Smooth muscle cell (in vitro differentiated cells): ENCODE measurements at regions not wholly inside any gene's neighbourhood (a gene's known extent, or its start where the extent isn't known, plus 50 kb on each side); places are given as distances from the start of the nearest gene placed in this dataset.

ENCODE experiments used
- DNase-seq: peaks from one replicate; lab custom pipeline; 2025; ENCODE audit not compliant: unreplicated experiment; lab: John Stamatoyannopoulos, UW
- H2AFZ ChIP-seq: fragments of 200-600 bp; sonication (generic); 2 replicates; pipeline ENCODE4 v1.6.0; 2016; ENCODE audit warnings: antibody characterized with exemption, low read depth, mild to moderate bottlenecking
- H3F3A ChIP-seq: fragments of 200-600 bp; sonication (generic); 2 replicates; pipeline ENCODE4 v1.6.0; 2017; ENCODE audit warnings: antibody characterized with exemption, low read depth
- H3K27ac ChIP-seq: fragments of 200-600 bp; sonication (generic); 2 replicates; pipeline ENCODE4 v1.5.1; 2016; ENCODE audit warnings: low read depth, mild to moderate bottlenecking
- H3K27me3 ChIP-seq: fragments of 200-600 bp; sonication (generic); 2 replicates; pipeline ENCODE4 v1.6.1; 2016; ENCODE audit warnings: low read depth, mild to moderate bottlenecking
- H3K36me3 ChIP-seq: fragments of 200-600 bp; sonication (generic); 2 replicates; pipeline ENCODE4 v1.5.1; 2016; ENCODE audit warnings: low read depth
- H3K4me1 ChIP-seq: fragments of 200-600 bp; sonication (generic); 2 replicates; pipeline ENCODE4 v1.5.1; 2016; ENCODE audit warnings: low read depth
- H3K4me2 ChIP-seq: fragments of 200-600 bp; sonication (generic); 2 replicates; pipeline ENCODE4 v1.6.0; 2016; ENCODE audit warnings: mild to moderate bottlenecking
- H3K4me3 ChIP-seq: fragments of 200-600 bp; sonication (generic); 2 replicates; pipeline ENCODE4 v1.5.1; 2016; ENCODE audit warnings: mild to moderate bottlenecking
- H3K79me2 ChIP-seq: fragments of 200-600 bp; sonication (generic); 2 replicates; pipeline ENCODE4 v1.6.0; 2016; ENCODE audit warnings: low read depth, mild to moderate bottlenecking
- H3K9ac ChIP-seq: fragments of 200-600 bp; sonication (generic); 2 replicates; pipeline ENCODE4 v1.6.0; 2016; ENCODE audit warnings: low read depth
- H3K9me3 ChIP-seq: fragments of 200-600 bp; sonication (generic); replicated peaks from 2 replicates; pipeline ENCODE4 v1.5.1; 2016; ENCODE audit warnings: low read depth
- H4K20me1 ChIP-seq: fragments of 200-600 bp; sonication (generic); 2 replicates; pipeline ENCODE4 v1.6.0; 2016; ENCODE audit warnings: low read depth
- WGBS: methylation state at CpG from one replicate; pipeline ENCODE4 v1.1.7; 2016; ENCODE audit warnings: low lambda C conversion rate; 5-methylcytosine and 5-hydroxymethylcytosine counted together
- TF ChIP-seq, protein P1 (sequence below): fragments of 200-600 bp; sonication (generic); IDR thresholded peaks from 2 replicates; pipeline ENCODE4 v1.5.1; 2017; ENCODE audit warnings: borderline replicate concordance, mild to moderate bottlenecking, antibody characterized with exemption; ENCODE audit not compliant: insufficient read depth, poor library complexity, severe bottlenecking

DNA sequence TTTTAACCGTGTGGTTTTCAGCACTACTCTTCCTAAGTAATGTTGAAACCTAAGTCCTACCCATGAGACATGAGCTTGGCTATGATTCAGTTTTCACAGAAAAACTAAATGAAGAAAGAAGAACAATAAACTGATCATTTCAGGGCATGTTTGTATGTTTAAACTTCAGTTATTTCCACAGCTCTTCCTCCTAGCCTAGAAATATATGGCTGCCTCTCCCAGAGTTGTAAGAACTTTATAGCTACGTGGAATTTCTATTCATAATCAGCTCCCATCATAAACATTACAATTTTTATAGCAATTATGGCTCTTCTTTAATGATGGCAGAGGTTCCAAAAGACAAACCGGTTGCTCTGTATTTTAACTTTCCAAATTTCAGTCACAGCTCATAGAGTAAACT is 314.7 kb upstream of the ADAMTSL1 start:
- no peak overlapping the region for H3K27ac ChIP-seq
- H3K27me3 ChIP-seq: no peaks in the 10 kb centered on the region
- H4K20me1 ChIP-seq: no peaks in the 10 kb centered on the region
- H3F3A ChIP-seq: no peaks in the 10 kb centered on the region
- TF ChIP-seq, protein P1, sequence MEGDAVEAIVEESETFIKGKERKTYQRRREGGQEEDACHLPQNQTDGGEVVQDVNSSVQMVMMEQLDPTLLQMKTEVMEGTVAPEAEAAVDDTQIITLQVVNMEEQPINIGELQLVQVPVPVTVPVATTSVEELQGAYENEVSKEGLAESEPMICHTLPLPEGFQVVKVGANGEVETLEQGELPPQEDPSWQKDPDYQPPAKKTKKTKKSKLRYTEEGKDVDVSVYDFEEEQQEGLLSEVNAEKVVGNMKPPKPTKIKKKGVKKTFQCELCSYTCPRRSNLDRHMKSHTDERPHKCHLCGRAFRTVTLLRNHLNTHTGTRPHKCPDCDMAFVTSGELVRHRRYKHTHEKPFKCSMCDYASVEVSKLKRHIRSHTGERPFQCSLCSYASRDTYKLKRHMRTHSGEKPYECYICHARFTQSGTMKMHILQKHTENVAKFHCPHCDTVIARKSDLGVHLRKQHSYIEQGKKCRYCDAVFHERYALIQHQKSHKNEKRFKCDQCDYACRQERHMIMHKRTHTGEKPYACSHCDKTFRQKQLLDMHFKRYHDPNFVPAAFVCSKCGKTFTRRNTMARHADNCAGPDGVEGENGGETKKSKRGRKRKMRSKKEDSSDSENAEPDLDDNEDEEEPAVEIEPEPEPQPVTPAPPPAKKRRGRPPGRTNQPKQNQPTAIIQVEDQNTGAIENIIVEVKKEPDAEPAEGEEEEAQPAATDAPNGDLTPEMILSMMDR: no peak
- H3K9ac ChIP-seq: no peak overlapping the region
- no peak for DNase-seq
- no peak overlapping the region for H3K4me3 ChIP-seq
- no peak overlapping the region for H2AFZ ChIP-seq
- no peak overlapping the region for H3K4me2 ChIP-seq
- no peaks in the 10 kb centered on the region for H3K9me3 ChIP-seq
- 85% methylated on average over 3 of the region's 3 CpGs for WGBS
- H3K36me3 ChIP-seq: no peaks in the 10 kb centered on the region
- no peaks in the 10 kb centered on the region for H3K79me2 ChIP-seq
- no peaks in the 10 kb centered on the region for H3K4me1 ChIP-seq

DNA sequence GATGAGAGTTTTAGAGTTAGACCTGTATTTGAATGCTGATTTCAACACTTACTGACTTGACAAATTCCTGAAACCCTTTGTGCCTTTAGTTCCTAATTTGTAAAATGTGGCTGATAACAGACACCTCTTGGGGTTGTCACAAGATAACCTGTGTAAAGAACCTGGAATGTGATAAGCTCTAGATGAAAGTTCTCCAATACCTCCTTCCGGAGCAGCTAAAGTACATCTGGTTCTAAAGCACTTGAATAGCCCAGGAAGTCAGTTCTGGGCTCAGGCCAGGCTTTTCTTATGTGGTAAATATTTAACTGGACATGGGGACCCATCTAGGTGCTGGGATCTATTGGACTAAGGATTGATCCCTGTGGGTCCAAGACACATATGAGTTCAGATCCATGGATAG is 310.8 kb upstream of the ADAMTSL1 start:
- no peaks in the 10 kb centered on the region for H3K4me1 ChIP-seq
- H4K20me1 ChIP-seq: no peaks in the 10 kb centered on the region
- H3K27me3 ChIP-seq: no peaks in the 10 kb centered on the region
- H3K4me2 ChIP-seq: no peak overlapping the region
- H3K9me3 ChIP-seq: no peaks in the 10 kb centered on the region
- no peak overlapping the region for H2AFZ ChIP-seq
- TF ChIP-seq, protein P1: no peak
- 91% methylated on average over 1 of the region's 1 CpG for WGBS
- DNase-seq: no peak
- H3K79me2 ChIP-seq: no peaks in the 10 kb centered on the region
- H3F3A ChIP-seq: no peaks in the 10 kb centered on the region
- no peaks in the 10 kb centered on the region for H3K36me3 ChIP-seq
- H3K27ac ChIP-seq: no peak overlapping the region
- no peak overlapping the region for H3K4me3 ChIP-seq
- H3K9ac ChIP-seq: no peak overlapping the region

DNA sequence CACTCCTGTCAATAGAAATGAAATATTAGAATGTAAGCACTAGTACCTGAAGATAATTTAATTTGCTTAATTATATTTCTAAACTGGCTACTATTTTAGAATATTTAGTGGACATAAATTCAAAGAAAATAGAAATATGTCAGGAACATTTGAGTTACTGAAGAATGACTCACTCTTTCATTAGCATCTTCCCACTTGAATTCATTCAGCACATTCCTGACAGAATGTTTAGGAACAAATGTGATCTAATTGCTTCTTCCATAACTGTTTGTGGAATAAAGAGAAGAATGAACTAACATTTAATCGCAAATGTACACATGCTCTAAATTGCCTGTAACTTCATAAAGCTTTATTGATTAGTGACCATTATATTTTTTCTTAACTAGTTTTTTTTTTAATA is 306.2 kb upstream of the ADAMTSL1 start:
- 95% methylated on average over 1 of the region's 1 CpG for WGBS
- H3K9ac ChIP-seq: no peak overlapping the region

DNA sequence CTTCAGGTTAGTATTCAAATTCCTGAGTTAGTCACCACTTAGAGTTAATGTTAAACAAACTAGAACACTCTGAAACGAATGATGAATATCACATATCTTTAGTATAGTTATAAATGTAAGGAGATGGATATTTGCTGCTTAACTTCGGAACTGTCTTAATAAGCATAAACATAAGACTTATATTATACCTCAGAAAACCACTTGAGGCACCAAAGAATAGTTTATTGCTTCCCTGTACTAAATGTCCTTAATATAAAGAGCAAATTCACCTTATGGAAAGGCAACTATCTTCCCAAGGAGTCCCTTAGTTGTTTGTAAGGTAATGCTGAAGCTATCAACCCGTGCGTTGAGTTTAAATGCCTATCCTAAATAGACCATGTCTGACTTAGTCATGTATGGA is 300.0 kb upstream of the ADAMTSL1 start:
- WGBS: 85% methylated on average over 4 of the region's 4 CpGs

More for the DNA sequence above, 306.2 kb upstream of the ADAMTSL1 start:
- Histone ChIP-seq H3K4me1 (no peaks in the 10 kb centered on the region), H3K9me3 (no peaks in the 10 kb centered on the region), H3F3A (no peaks in the 10 kb centered on the region), H4K20me1 (no peaks in the 10 kb centered on the region), H3K4me3 (no peak overlapping the region), H3K79me2 (no peaks in the 10 kb centered on the region), H3K27me3 (peaks cover 3% of the 10 kb centered on the region), H3K36me3 (no peaks in the 10 kb centered on the region), H3K27ac (no peak overlapping the region), H3K4me2 (no peak overlapping the region), H2AFZ (no peak overlapping the region)
- TF ChIP-seq, protein P1: no peak
- DNase-seq: no peak

More for the DNA sequence above, 300.0 kb upstream of the ADAMTSL1 start:
- Histone ChIP-seq H4K20me1 (no peaks in the 10 kb centered on the region), H2AFZ (no peak overlapping the region), H3K79me2 (no peaks in the 10 kb centered on the region), H3K9me3 (no peaks in the 10 kb centered on the region), H3K4me3 (no peak overlapping the region), H3K4me2 (no peak overlapping the region), H3K27ac (no peak overlapping the region), H3K36me3 (no peaks in the 10 kb centered on the region), H3K9ac (no peak overlapping the region), H3K4me1 (no peaks in the 10 kb centered on the region), H3K27me3 (peaks cover 3% of the 10 kb centered on the region), H3F3A (no peaks in the 10 kb centered on the region)
- no peak for DNase-seq
- TF ChIP-seq, protein P1: no peak
